SW480 (cell line): ENCODE measurements at regions not wholly inside any gene's neighbourhood (a gene's known extent, or its start where the extent isn't known, plus 50 kb on each side); places are given as distances from the start of the nearest gene placed in this dataset.

Experiments used
- DNase-seq: peaks from one replicate; pipeline ENCODE4 v3.0.0-alpha.2; 2016; ENCODE audit warnings: low spot score

DNA sequence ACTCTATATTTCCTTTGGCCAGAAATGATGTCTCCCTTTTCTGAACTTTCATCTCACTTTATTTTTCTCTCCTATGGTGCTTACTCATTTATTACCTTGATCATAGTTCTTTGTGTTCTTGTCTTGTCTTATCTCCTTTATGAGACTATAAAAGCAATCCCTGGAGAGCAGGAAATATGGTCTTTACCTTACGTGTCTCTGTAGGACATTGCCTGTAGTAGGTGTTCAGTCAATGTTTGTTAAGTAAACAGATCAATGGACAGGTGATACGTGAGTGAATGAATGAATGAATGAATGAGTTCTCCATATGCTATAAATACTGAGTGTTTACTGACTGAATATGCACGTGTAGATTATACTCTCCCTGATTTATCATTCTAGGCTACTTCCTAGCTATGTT, 193.7 kb upstream of the HMGA2 start:
- DNase-seq: no peak

DNA sequence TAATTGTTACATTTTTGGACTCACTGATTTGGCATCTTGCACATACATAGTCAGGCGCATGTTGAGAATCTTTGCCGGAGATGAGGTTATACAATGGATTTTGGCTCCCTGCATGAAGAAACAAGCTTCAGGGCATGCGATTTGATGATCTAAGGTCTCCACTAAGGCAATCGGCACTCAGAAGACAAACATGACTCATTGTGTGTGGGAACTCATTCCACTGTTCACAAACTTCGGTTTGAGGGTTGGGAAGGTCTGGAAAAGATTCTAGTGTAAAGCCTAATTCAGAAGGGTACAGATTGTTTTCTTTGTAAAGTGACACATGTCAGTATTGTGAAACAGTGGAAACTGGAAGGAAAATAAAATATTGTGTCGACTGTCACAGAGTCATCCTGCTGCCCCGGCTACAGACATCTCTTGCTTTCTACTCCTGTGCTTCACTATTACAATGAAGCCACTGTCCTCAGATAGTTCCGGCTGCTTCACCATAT, 192.6 kb upstream of the HMGA2 start:
- peak; percentile 68 for DNase-seq

DNA sequence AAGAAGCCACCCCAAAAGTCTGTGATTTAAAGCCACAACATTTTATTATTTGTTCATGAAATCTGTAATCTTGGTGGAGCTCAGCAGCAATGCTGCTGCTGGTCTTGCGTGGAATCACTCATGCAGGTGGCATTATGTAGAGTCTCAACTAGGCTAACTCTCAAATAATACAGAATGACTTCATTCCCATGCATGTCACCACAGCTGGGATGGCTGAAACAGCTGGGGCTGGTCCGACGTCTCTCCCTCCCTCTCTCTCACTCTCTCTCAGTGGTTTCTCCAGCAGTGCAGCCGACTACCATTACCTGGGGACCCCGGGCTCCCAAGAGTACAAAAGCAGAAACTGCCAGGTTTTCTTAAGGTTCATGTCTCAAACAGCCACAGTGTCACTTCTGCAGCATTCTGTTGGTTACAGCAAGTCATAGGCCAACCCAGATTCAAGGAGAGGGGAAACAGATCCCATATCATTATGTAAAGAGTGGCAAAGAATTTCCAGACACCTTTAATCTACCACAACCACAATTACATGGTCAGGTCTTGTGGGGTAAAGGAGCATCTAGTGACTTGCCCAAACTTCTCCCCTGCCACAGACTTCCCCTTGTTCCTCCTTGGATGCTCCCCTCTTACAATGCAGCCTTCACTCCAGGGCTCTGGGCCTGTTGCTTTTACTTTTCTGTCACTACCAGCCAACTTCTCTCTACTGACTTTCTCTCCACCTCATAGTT, 192.0 kb upstream of the HMGA2 start:
- DNase-seq: no peak

DNA sequence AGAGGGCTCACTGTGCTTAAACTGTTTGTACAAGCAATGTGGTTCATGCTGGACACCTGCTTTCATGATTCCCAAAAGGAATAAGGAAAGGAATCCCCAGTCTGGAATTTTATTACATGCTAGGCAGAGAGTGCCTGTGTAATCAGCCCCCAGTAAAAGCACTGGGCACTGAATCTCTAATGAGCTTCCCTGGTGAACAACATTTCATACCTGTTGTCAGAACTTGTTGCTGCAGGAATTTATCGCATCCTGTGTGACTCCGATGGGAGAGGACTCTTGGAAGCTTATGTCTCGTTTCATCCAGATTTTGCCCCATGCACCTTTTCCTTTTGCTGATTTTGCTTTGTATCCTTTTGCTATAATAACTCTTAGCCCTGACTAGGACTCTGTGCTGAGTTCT, 190.2 kb upstream of the HMGA2 start:
- DNase-seq: no peak

DNA sequence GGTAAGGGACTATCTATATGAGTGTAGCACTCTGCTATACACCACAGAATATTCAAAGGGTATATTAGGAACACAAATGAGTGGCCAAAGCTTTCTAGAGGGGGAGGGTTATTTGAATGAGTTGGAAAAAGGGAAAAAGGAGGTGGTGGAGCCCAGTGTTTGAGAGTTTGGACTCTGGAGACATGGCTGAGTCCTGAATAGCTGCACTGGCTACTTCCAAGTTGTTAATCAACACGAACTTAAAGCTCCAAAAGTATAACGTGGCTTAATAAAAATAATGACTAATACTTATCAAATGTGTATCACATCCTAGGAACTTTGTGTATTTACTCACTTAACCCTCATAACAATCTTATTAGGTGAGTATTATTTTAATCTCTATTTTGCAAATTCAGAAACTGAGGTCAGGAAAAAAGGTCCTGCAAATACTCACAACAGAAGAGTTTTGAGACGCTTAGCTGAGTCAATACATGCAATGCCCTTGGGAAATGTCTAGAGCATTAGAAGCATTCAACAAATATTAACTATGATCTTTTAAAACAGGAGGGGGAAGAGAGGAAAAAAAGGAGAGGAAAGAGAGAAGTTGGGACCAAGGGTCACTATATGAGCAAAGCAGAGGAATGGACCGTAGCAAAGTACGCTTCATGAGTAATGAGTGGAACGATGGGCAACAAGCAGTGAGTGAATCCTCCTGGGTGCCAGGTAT, 189.5 kb upstream of the HMGA2 start:
- DNase-seq: no peak

DNA sequence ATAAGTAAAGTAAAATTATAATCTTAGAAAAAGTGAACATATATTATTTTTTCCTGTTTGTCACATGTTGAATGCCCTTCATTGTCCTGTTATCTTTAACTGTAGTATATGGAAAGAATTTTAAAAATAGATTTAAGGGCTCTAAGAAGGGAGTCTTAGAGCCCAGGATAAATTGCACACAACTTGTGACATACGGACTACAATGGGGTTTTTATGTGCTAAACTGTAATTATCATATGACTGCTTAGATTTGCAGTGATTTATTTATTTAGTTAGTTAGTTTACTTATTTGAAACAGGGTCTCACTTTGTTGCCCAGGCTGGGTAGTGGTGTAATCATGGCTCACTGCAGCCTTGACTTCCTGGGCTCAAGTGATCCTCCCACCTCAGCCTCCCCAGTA, 187.8 kb upstream of the HMGA2 start:
- DNase-seq: no peak

DNA sequence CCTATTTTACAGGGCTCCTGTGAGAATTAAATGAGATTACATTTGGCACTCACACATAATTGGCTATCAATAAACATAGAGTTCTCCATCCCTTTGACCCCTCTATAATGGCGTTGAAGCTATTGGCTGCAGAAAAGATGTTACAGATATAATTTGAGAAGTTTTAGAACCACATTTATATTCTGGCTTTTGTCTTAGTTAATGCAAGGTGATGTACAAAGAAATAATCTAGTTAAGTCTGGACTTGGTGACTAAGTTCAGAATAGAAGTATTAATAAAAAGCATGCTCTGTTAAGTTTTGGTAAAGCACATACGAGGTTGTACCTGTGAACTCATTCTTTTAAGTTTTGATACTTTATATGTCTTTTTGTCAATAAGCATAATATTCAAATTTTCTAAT, 187.1 kb upstream of the HMGA2 start:
- DNase-seq: no peak

DNA sequence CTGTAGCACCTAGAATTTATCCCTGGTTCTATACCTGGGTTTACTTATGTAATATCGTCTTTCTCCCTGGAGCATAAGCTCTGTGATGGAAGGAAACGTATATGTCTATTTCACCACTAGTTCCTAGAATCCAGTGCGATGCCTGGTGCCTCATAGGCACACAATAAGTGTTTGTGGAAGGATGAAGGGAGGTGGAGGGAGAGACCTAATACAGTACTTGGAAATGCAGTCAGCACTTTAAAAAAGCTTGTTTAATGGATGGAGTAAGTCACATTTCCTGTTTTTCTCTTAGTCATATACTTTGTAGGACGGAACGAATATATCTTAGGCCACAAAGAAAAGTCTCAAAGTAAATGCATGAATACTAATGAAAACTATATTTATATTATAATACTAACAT, 186.5 kb upstream of the HMGA2 start:
- no peak for DNase-seq

DNA sequence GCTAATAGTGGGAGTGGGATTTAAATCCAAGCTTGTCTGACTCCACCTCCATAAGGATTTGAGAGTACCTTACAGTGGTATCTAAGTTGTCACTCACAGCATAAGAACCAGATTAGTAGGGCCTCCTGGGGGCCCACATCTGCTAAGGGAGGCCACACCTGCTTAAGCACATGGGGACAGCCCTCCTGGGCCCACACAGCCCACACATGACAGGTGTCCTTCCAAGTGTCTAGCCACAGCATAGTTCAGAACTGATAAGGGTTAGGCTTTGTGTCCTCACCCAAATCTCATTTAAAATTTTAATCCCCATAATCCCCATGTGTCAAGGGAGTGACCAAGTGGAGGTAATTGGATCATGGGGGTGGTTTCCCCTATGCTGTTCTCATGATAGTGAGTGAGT, 186.0 kb upstream of the HMGA2 start:
- DNase-seq: no peak

DNA sequence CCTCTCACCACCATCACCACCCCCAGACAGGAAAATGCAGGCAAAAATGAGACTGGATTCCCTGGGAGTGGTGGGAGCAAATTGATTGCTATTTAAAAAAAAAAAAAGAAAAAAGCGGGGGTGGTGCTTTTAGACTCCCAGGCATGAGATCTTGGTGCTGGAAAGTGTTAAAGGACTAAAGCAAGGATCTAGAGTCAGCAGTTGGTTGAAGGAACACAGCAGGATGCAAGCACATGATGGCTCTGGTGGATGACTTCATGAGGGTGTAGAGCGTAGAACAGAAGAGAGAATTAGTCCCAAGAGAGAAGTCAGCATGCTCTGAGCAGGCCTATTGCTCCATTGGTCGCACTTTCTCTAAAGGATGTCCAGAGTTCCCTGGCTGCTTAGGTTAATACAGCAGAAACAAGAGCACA, 183.8 kb upstream of the HMGA2 start:
- no peak for DNase-seq

DNA sequence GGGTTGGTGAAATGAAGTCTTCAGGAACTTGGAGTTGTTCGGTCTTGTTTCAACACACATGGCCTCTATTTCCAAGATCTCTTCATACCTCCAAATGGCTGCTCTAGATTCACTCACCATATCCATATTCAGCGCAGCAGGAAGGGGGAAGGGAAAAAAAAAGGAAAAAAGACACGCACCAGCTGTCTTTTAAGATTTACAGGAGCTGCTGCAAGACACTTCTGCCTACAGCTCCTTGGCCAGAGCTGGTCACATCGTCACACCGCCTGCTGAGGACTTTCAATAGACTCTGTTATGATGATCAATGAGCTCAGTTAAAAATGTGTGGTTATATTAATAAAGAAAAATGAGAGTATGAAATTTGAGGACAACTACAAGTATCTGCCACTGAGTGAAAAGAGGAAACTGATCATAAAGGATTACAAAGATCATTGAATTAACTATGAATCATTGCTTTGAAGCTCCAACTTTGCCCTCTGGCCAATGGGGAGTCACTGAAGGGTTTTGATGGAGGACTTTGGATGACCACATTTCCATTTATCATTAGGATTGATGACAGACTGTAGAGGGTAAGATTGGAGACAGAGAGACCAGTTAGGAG, 182.1 kb upstream of the HMGA2 start:
- no peak for DNase-seq

DNA sequence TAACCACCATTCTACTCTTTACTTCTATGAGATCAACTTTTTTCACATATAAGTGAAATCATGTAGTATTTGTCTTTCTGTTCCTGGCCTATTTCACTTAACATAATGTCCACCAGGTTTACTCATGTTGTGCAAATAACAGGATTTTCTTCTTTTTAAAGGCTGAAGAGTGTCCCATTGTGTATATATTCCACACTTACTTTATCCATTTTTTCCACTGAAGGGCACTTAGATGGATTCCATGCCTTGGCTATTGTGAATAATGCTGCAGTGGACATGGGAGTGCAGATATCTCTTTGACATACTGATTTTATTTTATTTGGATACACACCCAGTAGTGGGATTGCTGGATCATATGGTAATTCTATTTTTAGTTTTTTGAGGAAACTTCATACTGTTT, 181.1 kb upstream of the HMGA2 start:
- no peak for DNase-seq

DNA sequence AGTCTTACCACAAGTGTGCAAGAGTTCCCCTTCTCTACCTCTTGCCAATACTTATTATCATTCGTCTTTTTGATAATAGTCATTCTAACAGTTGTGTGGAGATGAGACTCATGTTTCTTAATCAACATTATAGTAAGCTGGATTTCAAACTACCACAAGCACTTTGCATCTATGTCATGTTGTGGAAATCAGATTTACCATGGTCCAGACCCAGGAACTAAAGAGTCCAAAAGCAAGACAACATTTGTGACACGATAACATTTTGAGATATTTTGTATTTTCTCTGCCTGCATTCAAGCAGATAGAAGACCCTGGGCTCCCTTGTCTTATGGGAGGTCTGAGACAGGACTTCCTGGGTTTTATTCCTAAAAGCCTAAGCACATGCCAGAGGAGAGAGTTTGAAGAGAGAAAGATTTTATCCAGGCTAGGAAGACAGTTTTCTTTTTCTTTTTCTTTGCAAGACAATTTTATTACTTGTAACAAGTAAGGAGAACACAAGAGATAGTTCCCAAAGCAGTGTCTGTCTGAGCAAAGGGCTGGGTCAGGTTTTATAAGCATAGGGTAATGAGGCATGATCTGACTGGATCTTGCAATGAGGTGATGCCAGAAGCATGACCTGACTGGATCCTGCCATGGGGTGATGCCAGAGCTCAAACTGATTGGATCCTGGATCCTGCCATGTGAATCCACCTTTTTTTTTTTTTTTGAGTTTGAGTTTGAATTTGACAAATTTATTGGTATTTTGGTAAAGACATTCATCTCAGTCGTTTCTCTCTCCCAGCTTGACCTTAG, 180.5 kb upstream of the HMGA2 start:
- no peak for DNase-seq

DNA sequence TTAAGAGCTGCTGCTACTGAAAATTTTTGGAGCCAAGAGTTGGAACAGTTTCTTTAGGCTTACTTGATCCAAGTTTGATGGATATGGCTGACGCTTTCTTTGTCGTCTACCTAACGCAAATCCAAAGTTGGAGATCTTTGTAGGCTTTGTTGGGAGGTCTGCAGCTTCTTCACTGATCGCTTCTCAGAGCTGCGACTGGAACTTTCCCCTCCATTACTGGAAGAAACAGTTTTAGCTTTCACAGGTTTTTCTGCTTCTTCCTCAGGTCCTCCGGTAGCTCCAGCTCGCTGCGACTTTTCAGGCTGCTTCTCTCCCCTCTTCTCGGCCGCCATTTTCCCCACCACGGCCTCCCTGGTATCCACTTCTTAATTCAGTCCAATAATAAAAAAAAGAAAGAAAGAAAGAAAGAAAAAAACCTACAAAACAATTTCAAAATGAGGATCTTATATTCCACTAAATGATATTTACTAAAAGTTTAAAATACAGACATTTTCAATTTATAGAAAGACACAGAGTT, 178.1 kb upstream of the HMGA2 start:
- no peak for DNase-seq

DNA sequence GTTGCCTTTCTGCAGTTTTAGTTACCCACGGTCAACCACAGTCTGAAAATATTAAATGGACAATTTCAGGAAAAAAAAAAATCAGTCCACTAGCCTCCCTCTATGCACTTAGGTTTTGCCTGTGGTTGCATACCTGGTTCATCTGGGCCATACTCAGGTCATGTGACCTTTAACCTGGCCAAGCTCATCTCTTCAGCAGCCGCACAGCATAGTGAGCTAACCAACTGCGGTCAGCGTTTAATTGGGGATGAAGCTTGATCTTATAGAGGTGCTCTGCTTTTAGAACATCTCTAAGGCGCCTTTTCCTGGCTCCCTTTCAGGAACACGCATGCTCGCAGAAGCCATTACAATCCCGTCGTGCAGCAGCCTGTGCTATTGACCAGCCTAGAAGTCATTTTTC, 177.2 kb upstream of the HMGA2 start:
- no peak for DNase-seq

DNA sequence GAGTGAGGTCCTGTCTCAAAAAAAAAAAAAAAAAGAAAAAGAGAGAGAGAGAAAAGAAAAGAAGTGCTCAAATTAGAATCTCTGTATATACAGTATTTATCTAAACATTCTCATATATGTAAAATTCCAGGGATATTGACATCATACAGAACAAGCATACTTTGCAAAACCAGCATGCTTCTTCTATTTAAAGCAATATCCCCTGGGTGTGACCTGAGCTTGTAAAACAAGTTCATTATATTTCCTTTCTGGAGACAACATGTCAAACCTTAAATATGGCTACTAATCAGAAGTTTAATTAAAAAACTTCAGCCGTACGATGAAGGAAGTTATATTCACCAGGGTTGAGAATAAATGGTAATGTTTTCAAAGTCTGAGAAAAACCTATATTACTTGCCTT, 175.8 kb upstream of the HMGA2 start:
- no peak for DNase-seq

DNA sequence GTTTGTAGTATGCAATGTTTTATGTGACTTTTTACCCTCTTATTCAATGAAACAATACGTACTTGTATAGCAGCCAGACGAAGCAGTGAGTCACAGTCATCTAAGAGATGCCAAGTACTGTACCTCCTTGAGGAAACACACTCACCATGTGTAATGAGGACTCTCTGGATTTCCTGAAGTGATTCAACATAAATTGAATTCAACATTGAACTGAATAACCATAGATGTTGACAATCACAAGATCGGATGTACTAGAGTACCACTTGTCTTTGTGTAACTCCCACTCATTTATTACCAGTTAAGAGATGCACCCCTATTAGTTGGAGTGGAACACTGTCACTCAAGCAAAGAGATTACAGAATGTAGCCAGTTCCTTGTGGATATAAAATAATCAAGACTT, 175.2 kb upstream of the HMGA2 start:
- DNase-seq: peak; percentile 26

DNA sequence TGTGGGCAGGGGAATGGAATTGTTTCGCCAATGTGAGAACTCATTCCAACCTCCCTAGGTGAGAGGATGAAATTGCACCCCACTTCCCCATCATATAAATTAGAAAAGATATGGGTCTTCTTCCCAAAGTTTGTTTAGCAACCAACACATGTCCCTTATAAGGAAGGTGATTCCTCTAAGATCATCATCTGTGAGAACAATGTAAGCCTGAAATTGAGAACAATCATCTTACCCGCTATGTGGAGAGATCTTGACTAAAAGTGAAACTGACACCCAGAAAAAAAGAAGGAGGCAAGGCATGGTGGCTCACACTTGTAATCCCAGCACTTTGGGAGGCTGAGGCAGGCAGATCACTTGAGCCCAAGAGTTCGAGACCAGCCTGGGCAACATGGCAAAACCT, 173.2 kb upstream of the HMGA2 start:
- no peak for DNase-seq

DNA sequence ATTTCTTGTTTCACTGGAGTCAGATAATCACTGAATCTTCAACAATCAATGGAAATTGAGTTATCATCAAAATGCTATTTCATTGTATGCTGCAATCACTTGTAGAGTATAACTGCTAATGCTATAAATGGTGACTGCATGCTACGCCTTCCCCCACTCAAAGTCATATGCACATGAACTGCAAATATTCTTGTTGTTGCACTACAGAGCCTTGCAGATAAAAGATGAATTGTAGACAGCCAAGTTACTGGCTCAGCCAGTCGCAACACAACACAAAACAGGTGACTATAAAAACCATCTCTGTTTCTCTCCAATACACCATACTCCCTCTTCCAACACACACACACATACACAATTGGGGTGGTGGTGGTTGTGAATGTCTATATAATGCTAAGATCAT, 171.0 kb upstream of the HMGA2 start:
- no peak for DNase-seq

DNA sequence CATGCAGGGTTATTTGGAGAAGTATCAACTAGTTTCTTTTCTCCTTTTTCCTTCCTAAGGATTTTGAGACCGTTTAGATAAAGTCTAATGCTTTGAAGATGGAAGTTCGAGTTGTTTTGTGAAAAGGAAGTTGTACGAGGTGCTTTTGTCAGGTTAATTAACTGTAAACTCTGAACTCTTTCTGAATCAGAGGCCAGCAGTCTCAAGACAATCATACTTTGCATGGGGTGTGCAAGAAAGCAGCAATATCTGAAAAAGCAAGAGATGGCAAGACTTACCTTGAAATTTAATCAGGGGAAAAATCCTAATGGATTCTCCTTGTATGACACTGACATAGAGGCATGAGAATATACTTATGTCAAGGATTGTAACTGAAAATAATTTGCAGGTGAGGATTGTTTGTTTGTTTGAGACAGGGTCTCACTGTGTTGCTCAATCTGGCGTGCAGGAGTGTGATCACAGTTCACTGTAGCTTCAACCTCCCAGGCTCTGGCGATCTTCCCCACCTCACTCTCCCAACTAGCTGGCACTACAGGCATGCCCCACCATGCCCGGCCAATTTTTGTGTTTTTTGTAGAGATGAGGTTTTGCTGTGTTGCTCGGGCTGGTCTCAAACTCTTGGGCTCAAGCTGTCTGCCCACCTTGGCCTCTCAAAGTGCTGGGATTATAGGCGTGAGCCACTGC, 170.2 kb upstream of the HMGA2 start:
- no peak for DNase-seq

DNA sequence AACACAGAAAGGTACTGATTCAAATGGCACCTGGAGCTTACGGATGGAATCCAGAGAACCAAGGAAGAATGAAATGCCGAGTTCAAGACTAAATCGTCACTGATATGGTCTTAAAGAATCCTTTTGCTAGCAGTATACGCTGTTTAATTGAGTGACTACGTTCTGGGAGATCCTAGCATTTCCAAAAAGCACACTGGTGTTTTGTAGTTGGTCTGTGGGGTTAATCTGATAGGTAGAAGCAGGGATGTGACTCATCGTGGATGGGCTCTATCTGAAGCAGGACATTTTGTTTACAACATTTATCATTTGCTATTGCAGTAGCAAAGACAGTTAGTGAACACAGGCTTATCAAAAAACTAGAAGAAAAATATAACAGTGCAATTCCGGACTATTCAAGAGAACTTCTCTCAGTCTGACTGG, 169.2 kb upstream of the HMGA2 start:
- no peak for DNase-seq
